K562 (cell line): ENCODE measurements at regions not wholly inside any gene's neighbourhood (a gene's known extent, or its start where the extent isn't known, plus 50 kb on each side); places are given as distances from the start of the nearest gene placed in this dataset.

ENCODE experiments used
- ATAC-seq: fragments of 200-7000 bp; cut with Tn5 transposase; 3 replicates; pipeline ENCODE4 v1.9.1; 2020; ENCODE audit warnings: moderate library complexity
- BruUV-seq: library from RNA; stranded (reverse); fragments of 400-500 nt; replicated peaks from 2 replicates; lab custom pipeline; 2021; lab: Mats Ljungman, UMichigan
- CTCF ChIA-PET: fragments of 300-600 bp; formaldehyde crosslinking; extraction: SDS; loops from one replicate; lab custom pipeline; 2021; ENCODE audit warnings: low intra/inter-chr PET ratio; lab: Yijun Ruan, JAX
- POLR2A ChIA-PET: fragments of 300-600, 350-650 bp; sonication (Branson Sonifier 250); formaldehyde crosslinking; extraction: SDS; loops from one replicate; lab custom pipeline; 2021; ENCODE audit warnings: antibody characterized with exemption, inconsistent platforms; lab: Yijun Ruan, JAX
- DNase-seq, 4 experiments: peaks; one replicate each; pipeline versions ENCODE4 v3.0.0 to v3.0.0-alpha.2; 2011 to 2018; ENCODE audit warnings: low spot score in 3 of 4, mixed read lengths in 3 of 4; ENCODE audit errors: extremely low read depth in 1 of 4
- FAIRE-seq: peaks from 2 replicates; lab custom pipeline; 2011; peaks lifted over from hg19 to GRCh38; lab: Jason Lieb, UNC
- H2AFZ ChIP-seq: 2 replicates; pipeline ENCODE4 v1.6.0; 2011; ENCODE audit warnings: low read depth, low read length, control low read depth, inconsistent platforms
- H3K27ac ChIP-seq: fragments of 200-600 bp; 3 replicates; pipeline ENCODE4 v1.8.0; 2011; ENCODE audit warnings: low read depth, mild to moderate bottlenecking, control low read depth, inconsistent platforms, low read length, moderate library complexity, mixed read lengths; ENCODE audit errors: extremely low read depth
- H3K27me3 ChIP-seq, 2 experiments: fragments of 300-600 bp in 1 of 2; 2 replicates in 1 of 2; 3 replicates in 1 of 2; pipeline versions ENCODE4 v1.6.0 to v1.8.0; 2011; ENCODE audit warnings: inconsistent platforms in 2 of 2, low read length in 2 of 2, mild to moderate bottlenecking in 1 of 2, mixed read lengths in 1 of 2, moderate library complexity in 1 of 2; ENCODE audit not compliant: control insufficient read depth in 2 of 2, insufficient read depth in 2 of 2
- H3K36me3 ChIP-seq: fragments of 300-600 bp; 3 replicates; pipeline ENCODE4 v1.8.0; 2011; ENCODE audit warnings: mild to moderate bottlenecking, low read length, inconsistent platforms; ENCODE audit not compliant: control insufficient read depth, insufficient read depth
- H3K4me1 ChIP-seq, 2 experiments: fragments of 200-600 bp in 1 of 2; replicated peaks in 1 of 2; 2 replicates in 1 of 2; 3 replicates in 1 of 2; pipeline versions ENCODE4 v1.5.1 to v1.8.0; 2011; ENCODE audit warnings: inconsistent platforms in 2 of 2, low read length in 2 of 2, mild to moderate bottlenecking in 1 of 2, mixed read lengths in 1 of 2, moderate library complexity in 1 of 2; ENCODE audit not compliant: control insufficient read depth in 2 of 2, insufficient read depth in 2 of 2
- H3K4me2 ChIP-seq: 2 replicates; pipeline ENCODE4 v1.6.1; 2011; ENCODE audit warnings: low read length, control low read depth, inconsistent platforms, mixed read lengths; ENCODE audit not compliant: insufficient read depth
- H3K4me3 ChIP-seq: fragments of 200-600 bp; sonication (generic), shearing (Covaris generic); 2 replicates; pipeline ENCODE4 v1.5.1; 2016; ENCODE audit warnings: control low read depth, inconsistent platforms
- H3K79me2 ChIP-seq: fragments of 200-600 bp; 3 replicates; pipeline ENCODE4 v1.8.0; 2011; ENCODE audit warnings: low read length, inconsistent platforms; ENCODE audit not compliant: control insufficient read depth, insufficient read depth
- H3K9ac ChIP-seq, 2 experiments: 2 replicates each; pipeline versions ENCODE4 v1.6.0 to v1.6.1; 2011; ENCODE audit warnings: low read depth in 2 of 2, low read length in 2 of 2, control low read depth in 1 of 2, inconsistent platforms in 1 of 2, mild to moderate bottlenecking in 1 of 2, mixed read lengths in 1 of 2; ENCODE audit not compliant: insufficient read depth in 1 of 2
- H3K9me1 ChIP-seq: one replicate; pipeline ENCODE4 v1.6.0; 2011; ENCODE audit warnings: inconsistent platforms, mild to moderate bottlenecking, low read length, moderate library complexity; ENCODE audit not compliant: control insufficient read depth, insufficient read depth
- H3K9me3 ChIP-seq: replicated peaks from 2 replicates; pipeline ENCODE4 v1.5.1; 2011; ENCODE audit warnings: low read depth, low read length, inconsistent platforms; ENCODE audit not compliant: control insufficient read depth, insufficient read depth
- H4K20me1 ChIP-seq: replicated peaks from 2 replicates; pipeline ENCODE4 v1.6.1; 2011; ENCODE audit warnings: low read length, inconsistent platforms, mixed read lengths; ENCODE audit not compliant: control insufficient read depth, insufficient read depth
- NUFIP1 ChIP-seq: fragments of 450-650 bp; IDR thresholded peaks from 2 replicates; pipeline ENCODE4 v1.6.1; 2018; ENCODE audit not compliant: partially characterized antibody
- PRPF4 ChIP-seq: fragments of 200-400 bp; formaldehyde crosslinking; IDR thresholded peaks from one replicate; pipeline ENCODE4 v1.6.1; 2017; ENCODE audit warnings: low read length, low read depth, mild to moderate bottlenecking; ENCODE audit not compliant: insufficient read depth, poor library complexity, severe bottlenecking
- SMAD3 ChIP-seq: fragments of 450-650 bp; formaldehyde crosslinking; conservative IDR thresholded peaks from 2 replicates; pipeline ENCODE4 v1.4.0; 2020; ENCODE audit warnings: mild to moderate bottlenecking
- ZSCAN29 ChIP-seq: fragments of 450-650 bp; IDR thresholded peaks from 2 replicates; pipeline ENCODE4 v1.6.1; 2017
- in situ Hi-C: fragments of 300-500 bp; cut with MboI; formaldehyde crosslinking; loops from 4 replicates; pipeline ENCODE4 v1.15.0; 2018; ENCODE audit warnings: inconsistent platforms, mixed read lengths
- intact Hi-C: fragments of 100-400 bp; cut with micrococcal nuclease; formaldehyde crosslinking; loops from 2 replicates; pipeline ENCODE4 v1.14.2; 2022
- TF ChIP-seq, protein P1 (sequence below): fragments of 450-650 bp; IDR thresholded peaks from 2 replicates; pipeline ENCODE4 v1.6.1; 2016; ENCODE audit warnings: mild to moderate bottlenecking
- TF ChIP-seq, protein P2 (sequence below): fragments of 450-650 bp; formaldehyde crosslinking; IDR thresholded peaks from 2 replicates; pipeline ENCODE4 v1.4.0; 2020; ENCODE audit warnings: mild to moderate bottlenecking, moderate library complexity
- TF ChIP-seq, protein P3 (sequence below): fragments of 250-450 bp; sonication (Bioruptor Pico); IDR thresholded peaks from 2 replicates; pipeline ENCODE4 v1.9.0; 2021; ENCODE audit warnings: mild to moderate bottlenecking, inconsistent platforms

DNA sequence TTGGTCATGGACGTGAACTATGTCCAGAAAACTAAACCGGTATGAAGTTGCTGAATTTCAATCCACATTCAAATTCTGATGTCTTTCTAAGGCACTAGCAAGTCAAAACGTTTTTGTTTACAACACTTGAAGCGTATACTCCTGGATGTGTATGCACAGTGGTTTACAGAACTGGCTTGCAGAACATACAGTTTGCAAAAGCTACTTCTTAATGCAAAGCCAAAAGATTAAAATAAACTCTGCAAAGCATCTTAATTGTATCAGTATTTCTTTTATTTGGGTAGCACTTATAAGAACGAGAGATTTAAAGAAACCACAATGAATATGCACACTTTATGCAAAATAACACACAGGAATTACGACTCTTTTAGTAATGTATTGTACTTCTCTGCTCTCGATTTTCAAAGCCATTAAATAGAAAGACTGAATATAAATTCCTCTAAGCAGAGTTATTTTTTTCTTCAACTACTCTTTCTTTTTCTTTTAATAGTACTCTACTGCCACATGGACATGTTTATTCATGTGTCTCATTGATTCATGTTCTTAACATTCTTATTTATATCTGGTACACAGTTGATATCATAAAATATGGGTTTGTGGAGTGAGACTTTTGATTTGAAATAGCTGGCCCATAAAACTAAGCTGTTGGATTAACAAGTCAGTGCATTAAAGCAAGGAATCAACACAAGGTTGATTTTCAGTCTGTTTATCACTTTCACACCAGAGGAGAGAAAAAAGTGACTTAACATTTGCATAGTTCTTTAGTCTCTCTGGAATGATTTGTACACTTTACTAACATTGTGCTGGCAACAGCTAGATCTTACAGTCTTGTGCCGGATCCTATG lies 189.4 kb upstream of the STEAP4 start (continued):
- TF ChIP-seq, protein P1, sequence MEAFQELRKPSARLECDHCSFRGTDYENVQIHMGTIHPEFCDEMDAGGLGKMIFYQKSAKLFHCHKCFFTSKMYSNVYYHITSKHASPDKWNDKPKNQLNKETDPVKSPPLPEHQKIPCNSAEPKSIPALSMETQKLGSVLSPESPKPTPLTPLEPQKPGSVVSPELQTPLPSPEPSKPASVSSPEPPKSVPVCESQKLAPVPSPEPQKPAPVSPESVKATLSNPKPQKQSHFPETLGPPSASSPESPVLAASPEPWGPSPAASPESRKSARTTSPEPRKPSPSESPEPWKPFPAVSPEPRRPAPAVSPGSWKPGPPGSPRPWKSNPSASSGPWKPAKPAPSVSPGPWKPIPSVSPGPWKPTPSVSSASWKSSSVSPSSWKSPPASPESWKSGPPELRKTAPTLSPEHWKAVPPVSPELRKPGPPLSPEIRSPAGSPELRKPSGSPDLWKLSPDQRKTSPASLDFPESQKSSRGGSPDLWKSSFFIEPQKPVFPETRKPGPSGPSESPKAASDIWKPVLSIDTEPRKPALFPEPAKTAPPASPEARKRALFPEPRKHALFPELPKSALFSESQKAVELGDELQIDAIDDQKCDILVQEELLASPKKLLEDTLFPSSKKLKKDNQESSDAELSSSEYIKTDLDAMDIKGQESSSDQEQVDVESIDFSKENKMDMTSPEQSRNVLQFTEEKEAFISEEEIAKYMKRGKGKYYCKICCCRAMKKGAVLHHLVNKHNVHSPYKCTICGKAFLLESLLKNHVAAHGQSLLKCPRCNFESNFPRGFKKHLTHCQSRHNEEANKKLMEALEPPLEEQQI: no peak
- TF ChIP-seq, protein P2, sequence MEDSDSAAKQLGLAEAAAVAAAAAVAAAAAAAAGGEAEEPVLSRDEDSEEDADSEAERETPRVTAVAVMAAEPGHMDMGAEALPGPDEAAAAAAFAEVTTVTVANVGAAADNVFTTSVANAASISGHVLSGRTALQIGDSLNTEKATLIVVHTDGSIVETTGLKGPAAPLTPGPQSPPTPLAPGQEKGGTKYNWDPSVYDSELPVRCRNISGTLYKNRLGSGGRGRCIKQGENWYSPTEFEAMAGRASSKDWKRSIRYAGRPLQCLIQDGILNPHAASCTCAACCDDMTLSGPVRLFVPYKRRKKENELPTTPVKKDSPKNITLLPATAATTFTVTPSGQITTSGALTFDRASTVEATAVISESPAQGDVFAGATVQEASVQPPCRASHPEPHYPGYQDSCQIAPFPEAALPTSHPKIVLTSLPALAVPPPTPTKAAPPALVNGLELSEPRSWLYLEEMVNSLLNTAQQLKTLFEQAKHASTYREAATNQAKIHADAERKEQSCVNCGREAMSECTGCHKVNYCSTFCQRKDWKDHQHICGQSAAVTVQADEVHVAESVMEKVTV (CRISPR knock-in tag): no peak
- TF ChIP-seq NUFIP1: no peak

DNA sequence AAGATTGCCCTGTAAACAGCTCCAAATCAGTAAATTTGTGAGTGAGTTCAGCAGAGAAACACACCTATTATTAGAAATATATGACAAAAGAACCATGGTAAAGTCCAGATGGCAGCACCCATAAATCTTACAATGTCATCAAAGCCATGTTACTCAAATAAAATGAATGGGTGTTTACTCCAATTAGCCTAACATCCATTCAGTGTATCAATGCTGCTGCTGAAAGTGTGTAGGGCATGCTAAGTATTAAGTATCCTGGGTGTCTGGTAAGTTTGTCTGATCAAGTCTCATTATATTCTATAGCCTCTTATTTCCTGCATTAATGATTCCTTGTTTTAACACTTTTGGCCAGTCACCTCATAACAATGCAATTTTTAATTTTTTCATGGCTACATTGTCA lies 185.5 kb upstream of the STEAP4 start:
- in situ Hi-C loops: no loop called here
- no peak overlapping the region for H3K9ac ChIP-seq
- H3K4me2 ChIP-seq: no peak overlapping the region
- H3K9me1 ChIP-seq: no peaks in the 10 kb centered on the region
- TF ChIP-seq SMAD3 (CRISPR knock-in tag) (no peak), ZSCAN29 (no peak), PRPF4 (no peak)
- TF ChIP-seq, protein P3, sequence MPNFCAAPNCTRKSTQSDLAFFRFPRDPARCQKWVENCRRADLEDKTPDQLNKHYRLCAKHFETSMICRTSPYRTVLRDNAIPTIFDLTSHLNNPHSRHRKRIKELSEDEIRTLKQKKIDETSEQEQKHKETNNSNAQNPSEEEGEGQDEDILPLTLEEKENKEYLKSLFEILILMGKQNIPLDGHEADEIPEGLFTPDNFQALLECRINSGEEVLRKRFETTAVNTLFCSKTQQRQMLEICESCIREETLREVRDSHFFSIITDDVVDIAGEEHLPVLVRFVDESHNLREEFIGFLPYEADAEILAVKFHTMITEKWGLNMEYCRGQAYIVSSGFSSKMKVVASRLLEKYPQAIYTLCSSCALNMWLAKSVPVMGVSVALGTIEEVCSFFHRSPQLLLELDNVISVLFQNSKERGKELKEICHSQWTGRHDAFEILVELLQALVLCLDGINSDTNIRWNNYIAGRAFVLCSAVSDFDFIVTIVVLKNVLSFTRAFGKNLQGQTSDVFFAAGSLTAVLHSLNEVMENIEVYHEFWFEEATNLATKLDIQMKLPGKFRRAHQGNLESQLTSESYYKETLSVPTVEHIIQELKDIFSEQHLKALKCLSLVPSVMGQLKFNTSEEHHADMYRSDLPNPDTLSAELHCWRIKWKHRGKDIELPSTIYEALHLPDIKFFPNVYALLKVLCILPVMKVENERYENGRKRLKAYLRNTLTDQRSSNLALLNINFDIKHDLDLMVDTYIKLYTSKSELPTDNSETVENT (CRISPR knock-in tag): no peak
- H3K27ac ChIP-seq: no peak overlapping the region
- no peaks in the 10 kb centered on the region for H4K20me1 ChIP-seq
- no peaks in the 10 kb centered on the region for H3K27me3 ChIP-seq
- no peak for ATAC-seq
- H3K36me3 ChIP-seq: no peaks in the 10 kb centered on the region
- no peak for FAIRE-seq
- ChIA-PET CTCF (no interaction called here), POLR2A (no interaction called here)
- H3K4me1 ChIP-seq: no peaks in the 10 kb centered on the region
- no peak overlapping the region for H3K4me3 ChIP-seq
- no peaks in the 10 kb centered on the region for H3K79me2 ChIP-seq
- DNase-seq: no peak
- intact Hi-C loops: no loop called here
- BruUV-seq: no TSS peak
- H2AFZ ChIP-seq: no peak overlapping the region
- H3K9me3 ChIP-seq: no peaks in the 10 kb centered on the region; the same call in 1 of the 2 replicates
